ENCODE measurements at regions not wholly inside any gene's neighbourhood (a gene's known extent, or its start where the extent isn't known, plus 50 kb on each side); places are given as distances from the start of the nearest gene placed in this dataset.

DNA sequence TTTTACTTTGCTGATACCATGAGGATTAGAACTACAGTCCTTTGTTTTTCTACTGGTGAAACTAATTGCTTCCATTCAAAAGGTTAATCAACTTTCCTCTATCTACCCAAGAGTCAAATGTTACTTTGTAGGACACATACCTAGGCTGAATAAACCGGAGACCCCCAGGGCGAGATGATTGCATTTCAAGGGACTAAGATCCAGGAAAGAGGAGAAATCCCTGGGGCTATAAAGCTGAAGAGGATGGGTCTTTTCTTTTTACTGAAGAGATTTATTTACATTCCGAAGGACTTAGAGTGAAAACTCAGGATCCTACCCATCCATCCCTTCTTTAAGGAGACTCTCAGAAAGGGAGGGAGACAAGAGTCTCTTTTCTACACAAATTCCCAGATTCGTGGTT lies 331.9 kb downstream of the CDH19 start:
- TF ChIP-seq, protein P1, sequence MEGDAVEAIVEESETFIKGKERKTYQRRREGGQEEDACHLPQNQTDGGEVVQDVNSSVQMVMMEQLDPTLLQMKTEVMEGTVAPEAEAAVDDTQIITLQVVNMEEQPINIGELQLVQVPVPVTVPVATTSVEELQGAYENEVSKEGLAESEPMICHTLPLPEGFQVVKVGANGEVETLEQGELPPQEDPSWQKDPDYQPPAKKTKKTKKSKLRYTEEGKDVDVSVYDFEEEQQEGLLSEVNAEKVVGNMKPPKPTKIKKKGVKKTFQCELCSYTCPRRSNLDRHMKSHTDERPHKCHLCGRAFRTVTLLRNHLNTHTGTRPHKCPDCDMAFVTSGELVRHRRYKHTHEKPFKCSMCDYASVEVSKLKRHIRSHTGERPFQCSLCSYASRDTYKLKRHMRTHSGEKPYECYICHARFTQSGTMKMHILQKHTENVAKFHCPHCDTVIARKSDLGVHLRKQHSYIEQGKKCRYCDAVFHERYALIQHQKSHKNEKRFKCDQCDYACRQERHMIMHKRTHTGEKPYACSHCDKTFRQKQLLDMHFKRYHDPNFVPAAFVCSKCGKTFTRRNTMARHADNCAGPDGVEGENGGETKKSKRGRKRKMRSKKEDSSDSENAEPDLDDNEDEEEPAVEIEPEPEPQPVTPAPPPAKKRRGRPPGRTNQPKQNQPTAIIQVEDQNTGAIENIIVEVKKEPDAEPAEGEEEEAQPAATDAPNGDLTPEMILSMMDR (IDR thresholded peaks at IDR 0.05) = no peak
- no peak for TF ChIP-seq POLR2A (IDR thresholded peaks at IDR 0.05)
